H1 (cell line): ENCODE measurements at regions not wholly inside any gene's neighbourhood (a gene's known extent, or its start where the extent isn't known, plus 50 kb on each side); places are given as distances from the start of the nearest gene placed in this dataset.

Experiments used
- SUZ12 ChIP-seq: fragments of 200-600 bp; sonication (generic); IDR thresholded peaks from 2 replicates; pipeline ENCODE4 v1.6.1; 2012; ENCODE audit warnings: mild to moderate bottlenecking, inconsistent platforms, low read length, moderate library complexity, mixed read lengths
- TAF1 ChIP-seq: IDR thresholded peaks from 2 replicates; pipeline ENCODE4 v1.6.1; 2011; ENCODE audit warnings: mild to moderate bottlenecking, low read depth, low read length

DNA sequence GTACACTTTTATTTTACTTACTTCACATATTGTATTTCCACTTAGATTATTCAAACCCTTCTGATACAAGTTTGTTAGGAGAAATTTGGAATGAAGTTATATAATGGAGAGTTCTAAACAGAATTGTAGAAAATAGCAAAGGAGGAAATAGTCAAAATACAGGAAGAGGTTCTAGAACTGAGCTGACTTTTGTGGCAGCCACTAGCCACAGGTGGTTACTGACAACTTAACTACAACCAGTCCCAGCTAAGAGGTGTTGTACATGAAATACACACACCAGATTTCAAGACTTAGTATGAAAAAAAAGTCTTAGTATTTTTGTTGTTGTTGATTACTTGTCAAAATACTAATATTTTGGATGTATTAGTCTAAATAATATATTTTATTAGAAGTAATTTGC is 727.4 kb upstream of the CITED2 start (continued):
- no peak for TF ChIP-seq TAF1
- TF ChIP-seq SUZ12 = no peak
